B cell (primary cell): ENCODE measurements at regions not wholly inside any gene's neighbourhood (a gene's known extent, or its start where the extent isn't known, plus 50 kb on each side); places are given as distances from the start of the nearest gene placed in this dataset.

Experiments
- ATAC-seq: fragments of 200-7000 bp; cut with Tn5 transposase; one replicate; pipeline ENCODE4 v1.10.0; 2021; ENCODE audit warnings: low read depth, mild to moderate bottlenecking, moderate number of reproducible peaks, moderate library complexity
- CTCF ChIA-PET: fragments of 350-600 bp; sonication (Branson Sonifier 250); formaldehyde crosslinking; loops from one replicate; lab custom pipeline; 2021; ENCODE audit warnings: antibody characterized with exemption, inconsistent platforms; lab: Charles Lee
- POLR2A ChIA-PET: fragments of 350-600 bp; sonication (Branson Sonifier 250); formaldehyde crosslinking; loops from one replicate; lab custom pipeline; 2021; ENCODE audit warnings: antibody characterized with exemption; lab: Charles Lee
- DNase-seq: peaks from one replicate; pipeline ENCODE4 v3.0.0; 2013
- H2AFZ ChIP-seq: 2 replicates; pipeline ENCODE4 v1.6.1; 2012; ENCODE audit warnings: mild to moderate bottlenecking, low read depth, low read length; ENCODE audit not compliant: insufficient read depth, poor library complexity, severe bottlenecking
- H3K27ac ChIP-seq, 2 donors: 1 replicate in 1 of 2; 2 replicates in 1 of 2; pipeline ENCODE4 v1.5.1; 2012 to 2013; ENCODE audit warnings: low read length in 2 of 2, mild to moderate bottlenecking in 2 of 2, moderate library complexity in 1 of 2
- H3K27me3 ChIP-seq, 4 experiments: fragments of 200-600 bp in 1 of 4; sonication (generic) in 1 of 4; replicated peaks in 1 of 4; 1 replicate in 2 of 4; 2 replicates in 2 of 4; pipeline versions ENCODE4 v1.6.1 to v1.7.0; 2013 to 2016; ENCODE audit warnings: low read length in 3 of 4, mild to moderate bottlenecking in 2 of 4, mixed read lengths in 1 of 4, moderate library complexity in 1 of 4; ENCODE audit not compliant: insufficient read depth in 4 of 4, control insufficient read depth in 3 of 4; ENCODE audit errors: control extremely low read depth in 1 of 4
- H3K36me3 ChIP-seq, 2 experiments: replicated peaks in 1 of 2; 1 replicate in 1 of 2; 2 replicates in 1 of 2; pipeline versions ENCODE4 v1.6.1 to v1.7.1; 2013; ENCODE audit warnings: low read length in 1 of 2; ENCODE audit not compliant: insufficient read depth in 2 of 2, control insufficient read depth in 1 of 2; ENCODE audit errors: control extremely low read depth in 1 of 2, extremely low read depth in 1 of 2
- H3K4me1 ChIP-seq, 2 donors: fragments of 200-600 bp in 1 of 2; sonication (generic) in 1 of 2; 1 replicate in 1 of 2; 2 replicates in 1 of 2; pipeline versions ENCODE4 v1.5.1 to v1.6.1; 2013 to 2017; ENCODE audit warnings: low read length in 2 of 2; ENCODE audit not compliant: control insufficient read depth in 2 of 2, insufficient read depth in 2 of 2
- H3K4me2 ChIP-seq: replicated peaks from 2 replicates; pipeline ENCODE3; 2012; ENCODE audit warnings: mild to moderate bottlenecking, low read depth, low read length; ENCODE audit not compliant: poor library complexity, severe bottlenecking
- H3K4me3 ChIP-seq, 5 experiments: fragments of 200-600 bp in 1 of 5; sonication (generic) in 1 of 5; 1 replicate in 3 of 5; 2 replicates in 2 of 5; pipeline versions ENCODE4 v1.5.1 to v1.7.0; 2011 to 2016; ENCODE audit warnings: low read length in 4 of 5, mild to moderate bottlenecking in 4 of 5, low read depth in 2 of 5, control low read depth in 1 of 5, moderate library complexity in 1 of 5; ENCODE audit not compliant: insufficient read depth in 1 of 5; ENCODE audit errors: control extremely low read depth in 1 of 5, extremely low read depth in 1 of 5
- H3K79me2 ChIP-seq: fragments of 200-600 bp; sonication (generic); one replicate; pipeline ENCODE4 v1.6.0; 2016; ENCODE audit warnings: low read length; ENCODE audit not compliant: control insufficient read depth, insufficient read depth
- H3K9ac ChIP-seq: fragments of 200-600 bp; sonication (generic); 2 replicates; pipeline ENCODE4 v1.6.1; 2017; ENCODE audit warnings: mild to moderate bottlenecking, low read length, moderate library complexity
- H3K9me3 ChIP-seq, 3 donors: one replicate each; pipeline versions ENCODE4 v1.6.1 to v1.7.1; 2013; ENCODE audit warnings: low read length in 2 of 3; ENCODE audit not compliant: control insufficient read depth in 2 of 3, insufficient read depth in 1 of 3; ENCODE audit errors: control extremely low read depth in 1 of 3
- H4K20me1 ChIP-seq: 2 replicates; pipeline ENCODE4 v1.6.0; 2012; ENCODE audit warnings: mild to moderate bottlenecking, low read length; ENCODE audit not compliant: insufficient read depth, control insufficient read depth, poor library complexity, severe bottlenecking
- H3K27ac Mint-ChIP-seq: one replicate; pipeline ENCODE4 v1.8.0; 2021; ENCODE audit warnings: mixed read lengths
- H3K27me3 Mint-ChIP-seq: one replicate; pipeline ENCODE4 v1.8.0; 2021; ENCODE audit warnings: mixed read lengths
- H3K4me1 Mint-ChIP-seq: one replicate; pipeline ENCODE4 v1.8.0; 2021; ENCODE audit warnings: mixed read lengths
- H3K4me3 Mint-ChIP-seq: one replicate; pipeline ENCODE4 v1.8.0; 2021; ENCODE audit warnings: mixed read lengths
- H3K9me3 Mint-ChIP-seq: one replicate; pipeline ENCODE4 v1.8.0; 2022; ENCODE audit warnings: mixed read lengths; ENCODE audit not compliant: insufficient read depth
- EZH2 ChIP-seq: IDR thresholded peaks from 2 replicates; pipeline ENCODE4 v1.6.1; 2012; ENCODE audit warnings: borderline replicate concordance, low read depth, mild to moderate bottlenecking, moderate library complexity, low read length; ENCODE audit not compliant: insufficient read depth, poor library complexity, severe bottlenecking
- WGBS: methylation state at CpG from one replicate; pipeline ENCODE4 v1.1.5; 2013; ENCODE audit warnings: missing lambda C conversion rate; ENCODE audit not compliant: insufficient coverage; 5-methylcytosine and 5-hydroxymethylcytosine counted together
- intact Hi-C: fragments of 100-400 bp; cut with micrococcal nuclease; formaldehyde crosslinking; loops from one replicate; pipeline ENCODE4 v1.10.0; 2022
- TF ChIP-seq, protein P1 (sequence below): fragments of 200-600 bp; IDR thresholded peaks from one replicate; pipeline ENCODE4 v1.8.0; 2022; ENCODE audit warnings: antibody characterized with exemption, mild to moderate bottlenecking

GRCh38 chr3:67863869-67864268 is 209.5 kb upstream of the SUCLG2 start:
- Histone ChIP-seq H3K4me3 (no peak overlapping the region), H3K9ac (no peak overlapping the region), H2AFZ (no peak overlapping the region), H3K79me2 (no peaks in the 10 kb centered on the region), H3K9me3 (no peaks in the 10 kb centered on the region), H3K4me1 (no peaks in the 10 kb centered on the region), H3K4me2 (no peak overlapping the region), H3K27ac (no peak overlapping the region), H4K20me1 (no peaks in the 10 kb centered on the region), H3K27me3 (no peaks in the 10 kb centered on the region), H3K36me3 (no peaks in the 10 kb centered on the region)
- POLR2A ChIA-PET: no interaction called here
- CTCF ChIA-PET: no interaction called here
- intact Hi-C loops: no loop called here
- no peaks in the 10 kb centered on the region for H3K4me1 Mint-ChIP-seq
- TF ChIP-seq EZH2: no peak
- TF ChIP-seq, protein P1, sequence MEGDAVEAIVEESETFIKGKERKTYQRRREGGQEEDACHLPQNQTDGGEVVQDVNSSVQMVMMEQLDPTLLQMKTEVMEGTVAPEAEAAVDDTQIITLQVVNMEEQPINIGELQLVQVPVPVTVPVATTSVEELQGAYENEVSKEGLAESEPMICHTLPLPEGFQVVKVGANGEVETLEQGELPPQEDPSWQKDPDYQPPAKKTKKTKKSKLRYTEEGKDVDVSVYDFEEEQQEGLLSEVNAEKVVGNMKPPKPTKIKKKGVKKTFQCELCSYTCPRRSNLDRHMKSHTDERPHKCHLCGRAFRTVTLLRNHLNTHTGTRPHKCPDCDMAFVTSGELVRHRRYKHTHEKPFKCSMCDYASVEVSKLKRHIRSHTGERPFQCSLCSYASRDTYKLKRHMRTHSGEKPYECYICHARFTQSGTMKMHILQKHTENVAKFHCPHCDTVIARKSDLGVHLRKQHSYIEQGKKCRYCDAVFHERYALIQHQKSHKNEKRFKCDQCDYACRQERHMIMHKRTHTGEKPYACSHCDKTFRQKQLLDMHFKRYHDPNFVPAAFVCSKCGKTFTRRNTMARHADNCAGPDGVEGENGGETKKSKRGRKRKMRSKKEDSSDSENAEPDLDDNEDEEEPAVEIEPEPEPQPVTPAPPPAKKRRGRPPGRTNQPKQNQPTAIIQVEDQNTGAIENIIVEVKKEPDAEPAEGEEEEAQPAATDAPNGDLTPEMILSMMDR: no peak
- peaks cover 3% of the 10 kb centered on the region for H3K9me3 Mint-ChIP-seq
- H3K27ac Mint-ChIP-seq: no peak overlapping the region
- H3K27me3 Mint-ChIP-seq: peaks cover 3% of the 10 kb centered on the region
- no peak for DNase-seq
- WGBS: no CpG with 5 or more reads among the region's 4 CpGs
- H3K4me3 Mint-ChIP-seq: no peak overlapping the region
- no peak for ATAC-seq

GRCh38 chr3:67860429-67860828 is 206.0 kb upstream of the SUCLG2 start:
- H4K20me1 ChIP-seq: no peaks in the 10 kb centered on the region
- H3K9me3 ChIP-seq: no peaks in the 10 kb centered on the region
- ATAC-seq (no peak), DNase-seq (no peak)
- 100% methylated on average over 3 of the region's 3 CpGs for WGBS
- no peak overlapping the region for H3K9ac ChIP-seq
- H3K36me3 ChIP-seq: no peaks in the 10 kb centered on the region
- Mint-ChIP-seq H3K9me3 (peaks cover 3% of the 10 kb centered on the region), H3K4me3 (no peak overlapping the region), H3K4me1 (no peaks in the 10 kb centered on the region), H3K27me3 (no peaks in the 10 kb centered on the region), H3K27ac (no peak overlapping the region)
- POLR2A ChIA-PET: no interaction called here
- no peak overlapping the region for H3K27ac ChIP-seq
- H3K79me2 ChIP-seq: no peaks in the 10 kb centered on the region
- no peak overlapping the region for H3K4me2 ChIP-seq
- CTCF ChIA-PET: no interaction called here
- H3K4me3 ChIP-seq: no peak overlapping the region
- no peak for TF ChIP-seq EZH2
- TF ChIP-seq, protein P1: no peak
- intact Hi-C loops: no loop called here
- H3K27me3 ChIP-seq: no peaks in the 10 kb centered on the region
- H2AFZ ChIP-seq: no peak overlapping the region
- no peaks in the 10 kb centered on the region for H3K4me1 ChIP-seq
